Muscle layer of duodenum (tissue), 2 donors: ENCODE measurements at regions not wholly inside any gene's neighbourhood (a gene's known extent, or its start where the extent isn't known, plus 50 kb on each side); places are given as distances from the start of the nearest gene placed in this dataset.

ENCODE experiments used
- H3K27ac ChIP-seq: one replicate; pipeline ENCODE4 v1.7.0; 2013; ENCODE audit warnings: mild to moderate bottlenecking, low read length
- H3K27me3 ChIP-seq: one replicate; pipeline ENCODE4 v1.7.0; 2013; ENCODE audit warnings: low read depth, mild to moderate bottlenecking, control low read depth, low read length
- H3K36me3 ChIP-seq, 2 donors: one replicate each; pipeline ENCODE4 v1.7.0; 2013; ENCODE audit warnings: low read length in 2 of 2, control low read depth in 1 of 2, mild to moderate bottlenecking in 1 of 2; ENCODE audit not compliant: insufficient read depth in 2 of 2, control insufficient read depth in 1 of 2
- H3K4me1 ChIP-seq, 2 donors: one replicate each; pipeline ENCODE4 v1.7.0; 2013; ENCODE audit warnings: low read length in 2 of 2, mild to moderate bottlenecking in 2 of 2, control low read depth in 1 of 2, moderate library complexity in 1 of 2; ENCODE audit not compliant: insufficient read depth in 2 of 2, control insufficient read depth in 1 of 2
- H3K4me3 ChIP-seq, 2 donors: one replicate each; pipeline ENCODE4 v1.7.0; 2013; ENCODE audit warnings: low read length in 2 of 2, low read depth in 1 of 2, mild to moderate bottlenecking in 1 of 2
- H3K9me3 ChIP-seq, 2 donors: one replicate each; pipeline ENCODE4 v1.7.0; 2013; ENCODE audit warnings: low read length in 2 of 2, control low read depth in 1 of 2, mild to moderate bottlenecking in 1 of 2; ENCODE audit not compliant: control insufficient read depth in 1 of 2
- donor health status: healthy.

- Histone ChIP-seq H3K4me1 (no peaks in the 10 kb centered on the region), H3K27ac (no peak overlapping the region), H3K4me3 (no peak overlapping the region), H3K27me3 (no peaks in the 10 kb centered on the region), H3K36me3 (no peaks in the 10 kb centered on the region), H3K9me3 (peaks cover 0 to 3% of the 10 kb centered on the region in 2 donors)
These were observed 1398.6 kb downstream of the MRPL39 start for GRCh38 chr21:24208562-24209260.

- Histone ChIP-seq H3K9me3 (peaks cover 0 to 3% of the 10 kb centered on the region in 2 donors), H3K27me3 (no peaks in the 10 kb centered on the region), H3K27ac (no peak overlapping the region), H3K4me1 (no peaks in the 10 kb centered on the region), H3K36me3 (no peaks in the 10 kb centered on the region), H3K4me3 (no peak overlapping the region)
These were observed 1402.0 kb downstream of the MRPL39 start for GRCh38 chr21:24205319-24205718.

- no peak overlapping the region for H3K4me3 ChIP-seq
- peaks cover 0 to 3% of the 10 kb centered on the region in 2 donors for H3K9me3 ChIP-seq
These were observed 1402.6 kb downstream of the MRPL39 start for GRCh38 chr21:24204641-24205040.

GRCh38 chr21:24200052-24200451 lies 1407.2 kb downstream of the MRPL39 start:
- no peak overlapping the region for H3K27ac ChIP-seq
- no peak overlapping the region for H3K4me3 ChIP-seq
- no peaks in the 10 kb centered on the region for H3K9me3 ChIP-seq
- H3K27me3 ChIP-seq: no peaks in the 10 kb centered on the region
- H3K4me1 ChIP-seq: no peaks in the 10 kb centered on the region
- no peaks in the 10 kb centered on the region for H3K36me3 ChIP-seq

More at GRCh38 chr21:24204641-24205040, 1402.6 kb downstream of the MRPL39 start:
- H3K4me1 ChIP-seq: no peaks in the 10 kb centered on the region
- H3K36me3 ChIP-seq: no peaks in the 10 kb centered on the region
- no peak overlapping the region for H3K27ac ChIP-seq
- H3K27me3 ChIP-seq: no peaks in the 10 kb centered on the region

- H3K4me1 ChIP-seq: no peaks in the 10 kb centered on the region
- no peaks in the 10 kb centered on the region for H3K36me3 ChIP-seq
- no peak overlapping the region for H3K27ac ChIP-seq
- no peak overlapping the region for H3K4me3 ChIP-seq
- H3K9me3 ChIP-seq: no peaks in the 10 kb centered on the region
- no peaks in the 10 kb centered on the region for H3K27me3 ChIP-seq
These were observed 1409.4 kb downstream of the MRPL39 start for GRCh38 chr21:24197923-24198322.

- Histone ChIP-seq H3K36me3 (no peaks in the 10 kb centered on the region), H3K4me1 (no peaks in the 10 kb centered on the region), H3K27me3 (no peaks in the 10 kb centered on the region), H3K4me3 (no peak overlapping the region), H3K27ac (no peak overlapping the region), H3K9me3 (no peaks in the 10 kb centered on the region)
These were observed 1410.1 kb downstream of the MRPL39 start for GRCh38 chr21:24197132-24197643.

- no peaks in the 10 kb centered on the region for H3K36me3 ChIP-seq
These were observed 1418.8 kb downstream of the MRPL39 start for GRCh38 chr21:24188506-24188905.

GRCh38 chr21:24183077-24183476 lies 1424.2 kb downstream of the MRPL39 start:
- no peak overlapping the region for H3K27ac ChIP-seq
- no peaks in the 10 kb centered on the region for H3K36me3 ChIP-seq
- H3K27me3 ChIP-seq: no peaks in the 10 kb centered on the region
- peaks cover 0 to 2% of the 10 kb centered on the region in 2 donors for H3K9me3 ChIP-seq
- H3K4me3 ChIP-seq: no peak overlapping the region
- H3K4me1 ChIP-seq: no peaks in the 10 kb centered on the region

More at GRCh38 chr21:24188506-24188905, 1418.8 kb downstream of the MRPL39 start:
- Histone ChIP-seq H3K9me3 (no peaks in the 10 kb centered on the region), H3K4me1 (no peaks in the 10 kb centered on the region), H3K27ac (no peak overlapping the region), H3K4me3 (no peak overlapping the region), H3K27me3 (no peaks in the 10 kb centered on the region)

GRCh38 chr21:24179110-24179509 lies 1428.2 kb downstream of the MRPL39 start:
- H3K27me3 ChIP-seq: no peaks in the 10 kb centered on the region
- no peaks in the 10 kb centered on the region for H3K4me1 ChIP-seq
- H3K27ac ChIP-seq: no peak overlapping the region
- H3K9me3 ChIP-seq: peaks cover 0 to 2% of the 10 kb centered on the region in 2 donors
- no peaks in the 10 kb centered on the region for H3K36me3 ChIP-seq
- no peak overlapping the region for H3K4me3 ChIP-seq

- H3K9me3 ChIP-seq: no peaks in the 10 kb centered on the region
- H3K4me1 ChIP-seq: no peaks in the 10 kb centered on the region
- H3K27ac ChIP-seq: no peak overlapping the region
- no peak overlapping the region for H3K4me3 ChIP-seq
- no peaks in the 10 kb centered on the region for H3K27me3 ChIP-seq
- no peaks in the 10 kb centered on the region for H3K36me3 ChIP-seq
These were observed 1432.2 kb downstream of the MRPL39 start for GRCh38 chr21:24175106-24175505.

- Histone ChIP-seq H3K27ac (no peak overlapping the region), H3K27me3 (no peaks in the 10 kb centered on the region), H3K36me3 (no peaks in the 10 kb centered on the region), H3K4me1 (no peaks in the 10 kb centered on the region), H3K9me3 (no peaks in the 10 kb centered on the region), H3K4me3 (no peak overlapping the region)
These were observed 1435.5 kb downstream of the MRPL39 start for GRCh38 chr21:24171736-24172135.

- Histone ChIP-seq H3K27ac (no peak overlapping the region), H3K27me3 (no peaks in the 10 kb centered on the region), H3K9me3 (no peaks in the 10 kb centered on the region), H3K36me3 (no peaks in the 10 kb centered on the region), H3K4me1 (no peaks in the 10 kb centered on the region), H3K4me3 (no peak overlapping the region)
These were observed 1443.7 kb downstream of the MRPL39 start for GRCh38 chr21:24163539-24163938.
